Lower lobe of right lung (tissue), 2 donors: ENCODE measurements at regions not wholly inside any gene's neighbourhood (a gene's known extent, or its start where the extent isn't known, plus 50 kb on each side); places are given as distances from the start of the nearest gene placed in this dataset.

ENCODE experiments used
- ATAC-seq, 2 donors: fragments of 200-7000 bp; cut with Tn5 transposase; one replicate each; pipeline ENCODE4 v1.9.1; 2020 to 2022; ENCODE audit warnings: mild to moderate bottlenecking in 2 of 2, moderate library complexity in 2 of 2
- DNase-seq: peaks from one replicate; pipeline ENCODE4 v3.0.0-alpha.2; 2020
- H3K27ac ChIP-seq: fragments of 200-600 bp; one replicate; pipeline ENCODE4 v1.8.0; 2022
- H3K27me3 ChIP-seq: fragments of 200-600 bp; one replicate; pipeline ENCODE4 v1.8.0; 2022; ENCODE audit warnings: low read depth
- H3K36me3 ChIP-seq: fragments of 200-600 bp; one replicate; pipeline ENCODE4 v1.8.0; 2022; ENCODE audit warnings: mild to moderate bottlenecking
- H3K4me1 ChIP-seq: fragments of 200-600 bp; one replicate; pipeline ENCODE4 v1.8.0; 2022
- H3K4me3 ChIP-seq: fragments of 200-600 bp; one replicate; pipeline ENCODE4 v1.8.0; 2022; ENCODE audit warnings: mild to moderate bottlenecking
- H3K9me3 ChIP-seq: fragments of 200-600 bp; one replicate; pipeline ENCODE4 v1.8.0; 2022
- CTCF ChIP-seq: fragments of 200-600 bp; IDR thresholded peaks from one replicate; pipeline ENCODE4 v1.8.0; 2022; ENCODE audit warnings: antibody characterized with exemption, mild to moderate bottlenecking
- intact Hi-C: fragments of 100-400 bp; cut with DNase I; formaldehyde crosslinking; loops from one replicate; pipeline ENCODE4 v1.11.0; 2022
- donor health status: DM: no; HTN: yes; CAD: no; lungs with severe emphysema.

- Histone ChIP-seq H3K9me3 (no peaks in the 10 kb centered on the region), H3K27me3 (no peaks in the 10 kb centered on the region), H3K36me3 (no peaks in the 10 kb centered on the region), H3K27ac (no peak overlapping the region), H3K4me1 (no peaks in the 10 kb centered on the region), H3K4me3 (no peak overlapping the region)
- ATAC-seq (no peak), DNase-seq (no peak)
- intact Hi-C loops, result no loop called here
- no peak for TF ChIP-seq CTCF
Observed at GRCh38 chr5:15031180-15031579, 159.6 kb upstream of the ANKH start.

- no peak for ATAC-seq
- intact Hi-C loops, result no loop called here
- no peak overlapping the region for H3K27ac ChIP-seq
Observed at GRCh38 chr5:15027764-15028163, 156.2 kb upstream of the ANKH start.

GRCh38 chr5:15026944-15027343 lies 155.4 kb upstream of the ANKH start:
- Histone ChIP-seq H3K27me3 (no peaks in the 10 kb centered on the region), H3K9me3 (no peaks in the 10 kb centered on the region), H3K36me3 (no peaks in the 10 kb centered on the region), H3K27ac (no peak overlapping the region), H3K4me3 (no peak overlapping the region), H3K4me1 (no peaks in the 10 kb centered on the region)
- intact Hi-C loops, result no loop called here
- no peak for TF ChIP-seq CTCF
- DNase-seq, result no peak
- no peak for ATAC-seq

More at GRCh38 chr5:15027764-15028163, 156.2 kb upstream of the ANKH start:
- Histone ChIP-seq H3K27me3 (no peaks in the 10 kb centered on the region), H3K4me3 (no peak overlapping the region), H3K9me3 (no peaks in the 10 kb centered on the region), H3K36me3 (no peaks in the 10 kb centered on the region), H3K4me1 (no peaks in the 10 kb centered on the region)
- no peak for DNase-seq
- TF ChIP-seq CTCF, result no peak

GRCh38 chr5:15026011-15026893 lies 154.7 kb upstream of the ANKH start:
- no peak for DNase-seq
- no peak for TF ChIP-seq CTCF
- intact Hi-C loops, result no loop called here

GRCh38 chr5:15023846-15024245 lies 152.3 kb upstream of the ANKH start:
- no peak overlapping the region for H3K4me3 ChIP-seq
- H3K27ac ChIP-seq, result no peak overlapping the region
- intact Hi-C loops, result no loop called here
- H3K36me3 ChIP-seq, result no peaks in the 10 kb centered on the region
- H3K27me3 ChIP-seq, result no peaks in the 10 kb centered on the region
- ATAC-seq (no peak), DNase-seq (no peak)
- no peaks in the 10 kb centered on the region for H3K4me1 ChIP-seq
- no peaks in the 10 kb centered on the region for H3K9me3 ChIP-seq
- no peak for TF ChIP-seq CTCF

More at GRCh38 chr5:15026011-15026893, 154.7 kb upstream of the ANKH start:
- ATAC-seq, result no peak
- Histone ChIP-seq H3K9me3 (no peaks in the 10 kb centered on the region), H3K36me3 (no peaks in the 10 kb centered on the region), H3K4me3 (no peak overlapping the region), H3K27ac (no peak overlapping the region), H3K4me1 (no peaks in the 10 kb centered on the region), H3K27me3 (no peaks in the 10 kb centered on the region)
